ENCODE measurements at regions not wholly inside any gene's neighbourhood (a gene's known extent, or its start where the extent isn't known, plus 50 kb on each side); places are given as distances from the start of the nearest gene placed in this dataset.

DNA sequence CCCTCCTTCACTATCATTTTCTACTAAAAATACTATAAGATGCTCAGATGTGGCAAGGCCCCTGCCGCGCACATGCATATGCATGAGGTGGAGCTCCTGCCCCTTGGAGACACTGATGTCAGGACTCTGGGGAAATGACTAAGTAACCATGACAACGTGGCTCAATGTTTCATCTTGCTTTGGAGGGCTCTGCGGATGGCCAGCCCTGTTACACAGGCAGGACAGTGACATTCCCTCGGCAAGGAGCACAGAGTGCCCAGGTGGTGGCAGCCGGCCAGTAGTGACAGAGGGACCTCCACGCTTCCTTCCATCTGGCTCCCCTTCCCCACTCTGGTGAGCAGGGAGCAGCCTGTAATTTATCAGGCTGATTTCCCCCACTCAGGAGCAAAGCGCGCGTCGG, 364.1 kb downstream of the SS18 start:
- no peaks in the 10 kb centered on the region for H3K36me3 ChIP-seq (replicated peaks; ENCODE audit: low read depth, low read length)
- no peak overlapping the region for H3K27ac ChIP-seq (ENCODE audit: low read length)
- no peak overlapping the region for H3K4me2 ChIP-seq (ENCODE audit: low read length)
- H2AFZ ChIP-seq (ENCODE audit: low read depth, low read length), result no peak overlapping the region
- no peaks in the 10 kb centered on the region for H3K4me1 ChIP-seq (ENCODE audit: low read length)
- H3K9ac ChIP-seq (ENCODE audit: low read length), result no peak overlapping the region
- TF ChIP-seq EZH2phosphoT487 (IDR thresholded peaks at IDR 0.05; ENCODE audit: low read depth), result no peak
- TF ChIP-seq, protein P1, sequence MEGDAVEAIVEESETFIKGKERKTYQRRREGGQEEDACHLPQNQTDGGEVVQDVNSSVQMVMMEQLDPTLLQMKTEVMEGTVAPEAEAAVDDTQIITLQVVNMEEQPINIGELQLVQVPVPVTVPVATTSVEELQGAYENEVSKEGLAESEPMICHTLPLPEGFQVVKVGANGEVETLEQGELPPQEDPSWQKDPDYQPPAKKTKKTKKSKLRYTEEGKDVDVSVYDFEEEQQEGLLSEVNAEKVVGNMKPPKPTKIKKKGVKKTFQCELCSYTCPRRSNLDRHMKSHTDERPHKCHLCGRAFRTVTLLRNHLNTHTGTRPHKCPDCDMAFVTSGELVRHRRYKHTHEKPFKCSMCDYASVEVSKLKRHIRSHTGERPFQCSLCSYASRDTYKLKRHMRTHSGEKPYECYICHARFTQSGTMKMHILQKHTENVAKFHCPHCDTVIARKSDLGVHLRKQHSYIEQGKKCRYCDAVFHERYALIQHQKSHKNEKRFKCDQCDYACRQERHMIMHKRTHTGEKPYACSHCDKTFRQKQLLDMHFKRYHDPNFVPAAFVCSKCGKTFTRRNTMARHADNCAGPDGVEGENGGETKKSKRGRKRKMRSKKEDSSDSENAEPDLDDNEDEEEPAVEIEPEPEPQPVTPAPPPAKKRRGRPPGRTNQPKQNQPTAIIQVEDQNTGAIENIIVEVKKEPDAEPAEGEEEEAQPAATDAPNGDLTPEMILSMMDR (IDR thresholded peaks at IDR 0.05; ENCODE audit: low read depth, low read length), result no peak
- no peaks in the 10 kb centered on the region for H3K79me2 ChIP-seq (ENCODE audit: low read length)
- H3K4me3 ChIP-seq (ENCODE audit: low read length), result no peak overlapping the region
- no peaks in the 10 kb centered on the region for H3K27me3 ChIP-seq (ENCODE audit: low read depth, low read length)
- no peaks in the 10 kb centered on the region for H4K20me1 ChIP-seq (ENCODE audit: insufficient read depth, low read length)
- no peaks in the 10 kb centered on the region for H3K9me3 ChIP-seq (ENCODE audit: insufficient read depth, low read length)

DNA sequence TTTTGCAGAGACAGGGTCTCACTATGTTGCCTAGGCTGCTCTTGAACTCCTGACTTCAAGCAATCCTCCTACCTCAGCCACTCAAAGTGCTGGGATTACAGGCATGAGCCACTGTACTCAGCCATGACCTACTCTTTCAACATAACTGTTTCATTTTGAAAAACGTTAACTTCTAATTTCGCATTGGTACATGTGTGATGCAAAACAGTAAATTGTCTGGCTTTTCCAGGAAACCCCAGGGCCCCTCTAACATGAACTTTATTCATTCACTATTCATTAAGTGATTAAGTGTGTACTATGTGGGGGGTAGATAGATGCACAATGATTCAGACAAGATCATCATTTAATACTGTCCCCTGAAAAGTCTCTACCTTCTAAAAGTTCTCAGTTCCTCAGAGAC, 364.9 kb downstream of the SS18 start:
- no peak overlapping the region for H3K4me3 ChIP-seq (ENCODE audit: low read length)
- H2AFZ ChIP-seq (ENCODE audit: low read depth, low read length), result no peak overlapping the region
- no peak overlapping the region for H3K4me2 ChIP-seq (ENCODE audit: low read length)
- H3K27me3 ChIP-seq (ENCODE audit: low read depth, low read length), result no peaks in the 10 kb centered on the region
- no peaks in the 10 kb centered on the region for H3K9me3 ChIP-seq (ENCODE audit: insufficient read depth, low read length)
- H3K4me1 ChIP-seq (ENCODE audit: low read length), result no peaks in the 10 kb centered on the region
- H4K20me1 ChIP-seq (ENCODE audit: insufficient read depth, low read length), result no peaks in the 10 kb centered on the region
- no peak overlapping the region for H3K9ac ChIP-seq (ENCODE audit: low read length)
- TF ChIP-seq, protein P1 (IDR thresholded peaks at IDR 0.05; ENCODE audit: low read depth, low read length), result no peak
- TF ChIP-seq EZH2phosphoT487 (IDR thresholded peaks at IDR 0.05; ENCODE audit: low read depth), result no peak
- no peaks in the 10 kb centered on the region for H3K36me3 ChIP-seq (replicated peaks; ENCODE audit: low read depth, low read length)
- H3K79me2 ChIP-seq (ENCODE audit: low read length), result no peaks in the 10 kb centered on the region
- no peak overlapping the region for H3K27ac ChIP-seq (ENCODE audit: low read length)

DNA sequence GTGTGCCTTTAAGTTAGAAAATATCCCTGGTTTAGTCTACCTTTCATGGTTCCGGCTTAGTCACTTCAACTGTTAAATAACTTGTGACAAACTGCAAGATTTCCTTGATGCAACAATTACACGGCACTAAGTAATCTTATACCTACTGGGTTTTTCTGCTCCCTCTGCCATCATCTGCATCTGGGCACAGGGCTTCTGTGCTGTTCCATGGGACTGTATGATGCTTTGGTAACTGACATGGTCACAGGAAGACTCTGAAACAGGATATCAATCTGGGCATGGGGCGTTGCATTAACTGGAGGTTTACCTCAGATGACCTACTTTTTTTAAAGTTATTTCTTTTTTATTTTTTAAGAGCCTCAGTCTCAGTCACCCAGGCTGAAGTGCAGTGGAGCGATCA, 365.4 kb downstream of the SS18 start:
- H3K27me3 ChIP-seq (ENCODE audit: low read depth, low read length), result no peaks in the 10 kb centered on the region
- no peaks in the 10 kb centered on the region for H3K9me3 ChIP-seq (ENCODE audit: insufficient read depth, low read length)
- no peak overlapping the region for H3K4me2 ChIP-seq (ENCODE audit: low read length)
- no peaks in the 10 kb centered on the region for H3K79me2 ChIP-seq (ENCODE audit: low read length)
- TF ChIP-seq, protein P1 (IDR thresholded peaks at IDR 0.05; ENCODE audit: low read depth, low read length), result no peak
- H3K36me3 ChIP-seq (replicated peaks; ENCODE audit: low read depth, low read length), result no peaks in the 10 kb centered on the region
- no peaks in the 10 kb centered on the region for H4K20me1 ChIP-seq (ENCODE audit: insufficient read depth, low read length)
- H3K27ac ChIP-seq (ENCODE audit: low read length), result no peak overlapping the region
- no peak overlapping the region for H2AFZ ChIP-seq (ENCODE audit: low read depth, low read length)
- no peak overlapping the region for H3K9ac ChIP-seq (ENCODE audit: low read length)
- no peak overlapping the region for H3K4me3 ChIP-seq (ENCODE audit: low read length)
- H3K4me1 ChIP-seq (ENCODE audit: low read length), result no peaks in the 10 kb centered on the region

DNA sequence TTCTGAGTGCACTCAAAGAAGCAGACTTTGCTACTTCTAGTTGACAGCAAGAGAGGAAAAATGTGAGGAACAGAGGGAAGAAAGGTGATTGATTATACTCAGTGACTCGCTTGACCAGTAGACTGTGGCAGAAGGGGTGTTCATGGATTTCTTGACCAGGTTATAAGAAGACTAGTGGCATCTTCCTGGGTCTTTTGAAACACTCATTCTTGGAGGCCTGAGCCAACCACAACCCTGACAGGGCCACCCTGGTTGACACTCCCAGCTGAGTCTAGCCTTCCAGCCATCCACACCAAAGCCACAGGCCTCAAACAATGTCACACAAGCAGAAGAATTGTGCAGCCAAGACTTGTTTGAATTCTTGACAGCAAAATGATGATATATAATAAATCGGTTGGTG, 366.3 kb downstream of the SS18 start:
- Histone ChIP-seq H3K36me3 (replicated peaks; ENCODE audit: low read depth, low read length) (no peaks in the 10 kb centered on the region), H3K27ac (ENCODE audit: low read length) (no peak overlapping the region), H3K9me3 (ENCODE audit: insufficient read depth, low read length) (no peaks in the 10 kb centered on the region), H3K9ac (ENCODE audit: low read length) (no peak overlapping the region), H3K4me1 (ENCODE audit: low read length) (no peaks in the 10 kb centered on the region), H3K79me2 (ENCODE audit: low read length) (no peaks in the 10 kb centered on the region), H3K4me2 (ENCODE audit: low read length) (no peak overlapping the region), H3K27me3 (ENCODE audit: low read depth, low read length) (no peaks in the 10 kb centered on the region), H2AFZ (ENCODE audit: low read depth, low read length) (no peak overlapping the region), H3K4me3 (ENCODE audit: low read length) (no peak overlapping the region), H4K20me1 (ENCODE audit: insufficient read depth, low read length) (no peaks in the 10 kb centered on the region)
- TF ChIP-seq EZH2phosphoT487 (IDR thresholded peaks at IDR 0.05; ENCODE audit: low read depth), result no peak
- TF ChIP-seq, protein P1 (IDR thresholded peaks at IDR 0.05; ENCODE audit: low read depth, low read length), result no peak

All from OCI-LY3 (cell line).